ENCODE measurements at regions not wholly inside any gene's neighbourhood (a gene's known extent, or its start where the extent isn't known, plus 50 kb on each side); places are given as distances from the start of the nearest gene placed in this dataset.

DNA sequence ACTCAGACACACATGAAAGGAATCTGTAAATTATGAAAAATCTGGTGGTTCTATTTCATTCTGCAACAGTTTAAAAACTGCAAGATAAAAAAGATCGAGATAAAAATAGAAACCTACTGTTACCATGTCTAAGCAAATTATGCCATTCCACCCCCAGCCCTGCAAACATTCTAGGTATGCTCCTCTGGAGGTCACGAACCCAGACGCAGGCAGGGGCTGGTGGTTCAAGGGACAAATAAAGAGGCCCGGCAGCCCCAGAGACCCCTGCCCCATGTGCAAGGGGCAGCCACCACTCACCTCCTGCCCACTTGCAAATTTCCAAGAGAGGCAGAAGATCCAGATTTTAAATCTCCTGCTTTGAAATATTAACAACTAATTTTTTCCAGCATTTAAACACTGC lies 210.5 kb downstream of the ANAPC1 start:
- H3K4me1 ChIP-seq = no peaks in the 10 kb centered on the region
- TF ChIP-seq, protein P1, sequence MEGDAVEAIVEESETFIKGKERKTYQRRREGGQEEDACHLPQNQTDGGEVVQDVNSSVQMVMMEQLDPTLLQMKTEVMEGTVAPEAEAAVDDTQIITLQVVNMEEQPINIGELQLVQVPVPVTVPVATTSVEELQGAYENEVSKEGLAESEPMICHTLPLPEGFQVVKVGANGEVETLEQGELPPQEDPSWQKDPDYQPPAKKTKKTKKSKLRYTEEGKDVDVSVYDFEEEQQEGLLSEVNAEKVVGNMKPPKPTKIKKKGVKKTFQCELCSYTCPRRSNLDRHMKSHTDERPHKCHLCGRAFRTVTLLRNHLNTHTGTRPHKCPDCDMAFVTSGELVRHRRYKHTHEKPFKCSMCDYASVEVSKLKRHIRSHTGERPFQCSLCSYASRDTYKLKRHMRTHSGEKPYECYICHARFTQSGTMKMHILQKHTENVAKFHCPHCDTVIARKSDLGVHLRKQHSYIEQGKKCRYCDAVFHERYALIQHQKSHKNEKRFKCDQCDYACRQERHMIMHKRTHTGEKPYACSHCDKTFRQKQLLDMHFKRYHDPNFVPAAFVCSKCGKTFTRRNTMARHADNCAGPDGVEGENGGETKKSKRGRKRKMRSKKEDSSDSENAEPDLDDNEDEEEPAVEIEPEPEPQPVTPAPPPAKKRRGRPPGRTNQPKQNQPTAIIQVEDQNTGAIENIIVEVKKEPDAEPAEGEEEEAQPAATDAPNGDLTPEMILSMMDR (IDR thresholded peaks at IDR 0.05) = no peak
- H3K9me3 ChIP-seq = no peaks in the 10 kb centered on the region
- no peak overlapping the region for H3K27ac ChIP-seq
- intact Hi-C loops (cut with DNase I) = no loop called here
- H3K4me3 ChIP-seq = no peak overlapping the region
- no peaks in the 10 kb centered on the region for H3K27me3 ChIP-seq
- peak in 1 of 6 donors; percentile 8 for DNase-seq
- no peak for FAIRE-seq
- no peaks in the 10 kb centered on the region for H3K36me3 ChIP-seq
- ATAC-seq = no peak
- 25 to 36% methylated on average over 4 of the region's 4 CpGs for WGBS, 2 donors

DNA sequence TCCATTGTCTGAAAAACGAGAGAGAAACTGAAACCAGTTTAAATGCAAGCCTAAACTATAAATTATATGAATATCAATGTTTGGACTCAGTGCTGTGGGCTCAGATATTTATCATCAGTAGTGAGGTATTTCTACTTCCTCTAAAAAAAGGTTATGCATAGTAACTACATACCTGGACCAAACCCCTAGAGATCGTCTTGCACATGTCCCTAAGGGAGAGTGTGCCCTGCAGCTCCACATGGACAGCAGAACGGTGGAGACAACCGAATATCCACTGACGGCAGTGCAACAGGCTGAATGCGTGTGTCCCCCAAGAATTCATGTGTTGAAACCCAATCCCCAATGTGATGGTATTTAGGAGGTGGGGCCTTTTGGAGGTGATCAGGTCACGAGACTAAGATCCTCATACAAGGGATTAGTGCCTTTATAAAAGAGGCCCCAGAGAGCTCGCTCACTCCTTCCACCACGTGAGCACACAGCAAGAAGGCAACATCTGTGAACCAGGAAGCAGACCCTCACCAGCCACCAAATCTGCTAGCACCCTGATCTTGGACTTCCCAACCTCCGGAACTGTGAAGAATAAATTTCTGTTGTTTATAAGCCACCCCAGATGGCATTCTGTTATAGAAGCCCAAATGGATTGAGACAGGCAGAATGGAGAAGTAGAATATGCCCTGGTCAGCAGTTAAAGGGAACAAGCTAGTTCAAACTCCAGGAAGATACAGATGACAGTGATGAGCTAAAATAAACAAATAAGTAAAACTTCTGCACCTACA lies 208.4 kb downstream of the ANAPC1 start:
- no peak for DNase-seq
- ATAC-seq = peak in 2 of 4 donors; percentile 56 to 57
- H3K4me1 ChIP-seq = no peaks in the 10 kb centered on the region
- H3K9me3 ChIP-seq = no peaks in the 10 kb centered on the region
- intact Hi-C loops (cut with DNase I) = no loop called here
- no peak overlapping the region for H3K4me3 ChIP-seq
- H3K36me3 ChIP-seq = no peaks in the 10 kb centered on the region
- H3K27ac ChIP-seq = no peak overlapping the region
- TF ChIP-seq, protein P1 (IDR thresholded peaks at IDR 0.05) = no peak
- H3K27me3 ChIP-seq = no peaks in the 10 kb centered on the region
- WGBS, 2 donors = 74 to 79% methylated on average over 10 of the region's 10 CpGs
- no peak for FAIRE-seq

DNA sequence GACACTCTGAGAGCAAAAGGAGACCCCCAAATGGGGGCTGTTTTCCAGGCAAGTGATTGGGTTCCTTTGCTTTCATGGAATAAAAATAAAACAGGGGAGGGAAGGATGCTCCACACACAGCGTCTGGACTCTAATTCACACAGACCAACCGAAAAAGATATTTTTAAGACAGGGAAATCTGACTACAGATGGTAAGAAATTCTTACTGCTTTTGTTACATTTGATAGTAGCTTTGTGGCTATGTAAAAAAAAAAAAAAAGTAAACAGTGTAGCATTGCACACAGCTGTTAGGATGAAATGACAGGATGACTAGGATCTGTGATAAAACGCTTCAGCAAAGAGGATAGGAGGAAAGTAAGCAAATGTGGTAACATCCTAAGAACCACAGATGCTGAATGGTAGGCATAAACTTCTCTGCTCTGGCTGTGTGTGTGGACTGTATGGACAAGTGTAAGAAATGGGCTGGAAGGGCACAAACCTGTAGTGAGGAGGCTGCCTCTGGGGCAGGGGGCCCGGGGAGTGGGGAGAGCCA lies 207.6 kb downstream of the ANAPC1 start:
- no peak overlapping the region for H3K27ac ChIP-seq
- WGBS, 2 donors = 69 to 81% methylated on average over 4 of the region's 4 CpGs
- H3K4me3 ChIP-seq = no peak overlapping the region
- ATAC-seq = no peak
- H3K9me3 ChIP-seq = no peaks in the 10 kb centered on the region
- intact Hi-C loops (cut with DNase I) = no loop called here
- no peaks in the 10 kb centered on the region for H3K27me3 ChIP-seq
- no peaks in the 10 kb centered on the region for H3K36me3 ChIP-seq
- H3K4me1 ChIP-seq = no peaks in the 10 kb centered on the region
- TF ChIP-seq, protein P1 (IDR thresholded peaks at IDR 0.05) = no peak
- DNase-seq = no peak
- FAIRE-seq = no peak

DNA sequence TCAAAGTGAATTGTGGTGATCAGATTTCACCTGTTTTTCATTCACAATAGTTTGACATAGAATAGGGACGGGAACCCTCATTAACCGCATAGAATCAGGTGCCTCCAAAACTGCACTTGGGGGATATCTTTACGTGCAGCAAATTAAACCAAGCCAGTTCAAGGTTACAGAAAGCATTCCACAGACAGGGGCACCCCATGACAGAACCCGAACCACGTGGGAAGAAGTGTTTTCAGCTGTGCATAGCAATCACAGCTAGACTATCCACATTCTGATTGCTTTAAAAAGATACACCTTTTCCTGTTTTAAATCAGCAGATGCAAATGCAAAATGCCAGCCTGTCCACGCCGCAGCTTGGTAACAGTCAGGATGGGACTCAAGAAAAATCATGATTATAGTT lies 205.8 kb downstream of the ANAPC1 start:
- Histone ChIP-seq H3K9me3 (no peaks in the 10 kb centered on the region), H3K36me3 (no peaks in the 10 kb centered on the region), H3K27me3 (no peaks in the 10 kb centered on the region), H3K4me1 (no peaks in the 10 kb centered on the region), H3K27ac (no peak overlapping the region), H3K4me3 (no peak overlapping the region)
- FAIRE-seq (no peak), ATAC-seq (no peak), DNase-seq (no peak)
- WGBS, 2 donors = 54 to 59% methylated on average over 7 of the region's 7 CpGs
- intact Hi-C loops (cut with DNase I) = no loop called here
- TF ChIP-seq, protein P1 (IDR thresholded peaks at IDR 0.05) = no peak

DNA sequence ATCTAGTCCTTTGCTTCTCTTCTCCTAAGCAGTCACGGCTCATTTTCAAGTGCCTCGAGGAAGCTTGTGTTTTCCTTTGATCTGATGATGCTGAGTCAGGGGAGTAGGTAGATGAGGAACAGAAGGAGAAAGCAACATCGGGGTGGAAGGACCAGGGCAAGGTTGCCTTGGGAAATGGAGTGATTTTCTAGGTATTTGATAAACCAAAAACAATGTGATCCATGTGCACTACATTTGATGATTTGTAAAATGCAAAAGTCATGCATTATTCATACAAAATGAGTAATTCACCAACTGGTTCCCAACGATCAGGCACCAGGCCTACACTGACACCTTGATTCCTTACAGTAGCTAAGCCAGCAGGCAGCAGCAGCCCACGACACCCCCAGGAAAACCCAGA lies 205.3 kb downstream of the ANAPC1 start:
- no peak overlapping the region for H3K27ac ChIP-seq
- FAIRE-seq (no peak), ATAC-seq (no peak), DNase-seq (no peak)
- H3K4me3 ChIP-seq = no peak overlapping the region
- H3K4me1 ChIP-seq = no peaks in the 10 kb centered on the region
- TF ChIP-seq, protein P1 (IDR thresholded peaks at IDR 0.05) = no peak
- H3K36me3 ChIP-seq = no peaks in the 10 kb centered on the region
- H3K27me3 ChIP-seq = no peaks in the 10 kb centered on the region
- intact Hi-C loops (cut with DNase I) = no loop called here
- H3K9me3 ChIP-seq = no peaks in the 10 kb centered on the region
- WGBS, 2 donors = 47 to 54% methylated on average over 5 of the region's 5 CpGs
